GM12872 (cell line): ENCODE measurements at regions not wholly inside any gene's neighbourhood (a gene's known extent, or its start where the extent isn't known, plus 50 kb on each side); places are given as distances from the start of the nearest gene placed in this dataset.

Experiments
- CTCF ChIP-seq: IDR thresholded peaks from 3 replicates; pipeline ENCODE4 v1.5.1; 2011; ENCODE audit warnings: low read depth, mild to moderate bottlenecking, low read length, moderate library complexity; ENCODE audit not compliant: insufficient read depth

GRCh38 chr4:79043138-79043537 lies 103.9 kb upstream of the PAQR3 start:
- TF ChIP-seq CTCF, result no peak

GRCh38 chr4:79042079-79042674 lies 102.9 kb upstream of the PAQR3 start:
- peak; percentile 30; the same call in 1 of the 3 replicates for TF ChIP-seq CTCF

- no peak for TF ChIP-seq CTCF
Observed at GRCh38 chr4:79034544-79034943, 95.3 kb upstream of the PAQR3 start.

GRCh38 chr4:79030973-79031372 lies 91.7 kb upstream of the PAQR3 start:
- no peak for TF ChIP-seq CTCF

GRCh38 chr4:79027656-79028055 lies 88.4 kb upstream of the PAQR3 start:
- no peak for TF ChIP-seq CTCF

GRCh38 chr4:79025170-79025569 lies 85.9 kb upstream of the PAQR3 start:
- no peak for TF ChIP-seq CTCF

- TF ChIP-seq CTCF, result no peak
Observed at GRCh38 chr4:79023799-79024770, 84.8 kb upstream of the PAQR3 start.
